ENCODE measurements at regions not wholly inside any gene's neighbourhood (a gene's known extent, or its start where the extent isn't known, plus 50 kb on each side); places are given as distances from the start of the nearest gene placed in this dataset.

DNA sequence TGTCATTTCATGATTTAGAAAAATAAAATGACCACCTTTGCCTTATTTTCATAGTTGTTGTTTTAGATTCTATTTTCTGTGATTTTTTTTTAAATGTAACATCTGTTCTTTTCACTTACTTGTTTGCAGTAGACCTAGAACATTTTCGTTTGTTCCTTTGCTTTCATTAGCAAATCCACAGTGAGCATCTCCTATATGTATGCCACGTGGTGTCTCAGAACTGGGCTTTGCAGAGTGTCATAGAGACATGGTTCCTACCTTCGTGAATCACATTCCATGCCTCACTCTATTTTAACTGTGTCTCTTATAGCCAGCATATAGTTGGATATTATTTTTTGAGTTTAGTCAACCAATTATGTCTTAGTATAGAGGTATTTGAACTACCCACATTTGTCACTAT, 118.2 kb downstream of the KLF13 start:
- no peaks in the 10 kb centered on the region for H3K27me3 Mint-ChIP-seq (ENCODE audit: low read depth)
- H3K36me3 Mint-ChIP-seq (ENCODE audit: low read depth), result peaks cover 3% of the 10 kb centered on the region
- no peak for DNase-seq (ENCODE audit: low spot score)
- no peak overlapping the region for H3K4me3 Mint-ChIP-seq
- peaks cover 34% of the 10 kb centered on the region for H3K4me1 Mint-ChIP-seq (ENCODE audit: low read depth)
- H3K9me3 Mint-ChIP-seq, result no peaks in the 10 kb centered on the region
- H3K27ac Mint-ChIP-seq, result no peak overlapping the region

DNA sequence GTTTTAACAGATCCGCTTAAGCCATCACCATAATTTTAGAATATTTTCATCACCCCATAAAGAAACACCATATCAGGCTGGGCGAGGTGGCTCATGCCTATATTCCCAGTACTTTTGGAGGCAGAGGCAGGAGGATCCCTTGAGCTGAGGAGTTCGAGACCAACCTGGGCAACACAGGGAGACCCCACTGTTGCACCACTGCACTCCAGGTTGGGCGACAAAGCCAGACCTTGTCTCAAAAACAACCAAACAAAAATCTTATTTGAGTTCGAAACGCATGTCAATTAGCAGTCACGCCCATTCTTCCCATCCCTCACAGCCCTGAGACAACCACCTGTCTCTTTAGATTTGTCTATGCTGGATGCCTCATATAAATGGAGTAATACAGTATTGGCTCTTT, 119.9 kb downstream of the KLF13 start:
- peaks cover 30% of the 10 kb centered on the region for H3K4me1 Mint-ChIP-seq (ENCODE audit: low read depth)
- no peaks in the 10 kb centered on the region for H3K9me3 Mint-ChIP-seq
- no peak for DNase-seq (ENCODE audit: low spot score)
- peaks cover 3% of the 10 kb centered on the region for H3K36me3 Mint-ChIP-seq (ENCODE audit: low read depth)
- no peak overlapping the region for H3K27ac Mint-ChIP-seq
- H3K4me3 Mint-ChIP-seq, result no peak overlapping the region
- no peaks in the 10 kb centered on the region for H3K27me3 Mint-ChIP-seq (ENCODE audit: low read depth)

DNA sequence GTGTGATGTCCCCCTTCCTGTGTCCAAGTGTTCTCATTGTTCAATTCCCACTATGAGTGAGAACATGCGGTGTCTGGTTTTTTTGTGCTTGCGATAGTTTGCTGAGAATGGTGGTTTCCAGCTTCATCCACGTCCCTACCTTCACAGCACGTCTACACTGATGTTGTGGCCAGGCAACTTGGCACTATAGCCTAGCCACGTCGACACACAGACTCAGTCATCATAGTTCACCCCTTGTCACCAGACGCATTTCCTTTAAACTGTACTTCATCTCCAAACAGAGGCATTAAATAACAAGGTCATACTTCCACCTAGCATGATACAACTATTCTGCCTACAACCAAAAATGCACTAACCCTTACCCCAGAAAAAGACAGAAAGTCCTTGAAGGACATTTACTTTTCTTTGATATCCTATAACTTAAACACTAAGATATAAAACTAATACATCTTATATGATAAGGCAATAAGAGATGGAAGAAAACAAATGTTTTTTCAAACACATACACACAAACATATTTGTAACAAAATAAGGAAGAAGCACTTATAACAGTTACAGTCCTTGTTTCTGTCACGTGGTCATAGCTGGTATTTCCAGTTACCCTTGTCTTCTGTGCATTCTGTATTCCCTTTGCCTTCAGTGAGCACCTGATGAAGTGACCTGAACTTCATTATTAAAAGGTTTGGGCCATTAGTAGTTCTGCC, 121.4 kb downstream of the KLF13 start:
- H3K36me3 Mint-ChIP-seq (ENCODE audit: low read depth), result peaks cover 3% of the 10 kb centered on the region
- DNase-seq (ENCODE audit: low spot score), result no peak
- H3K4me3 Mint-ChIP-seq, result no peak overlapping the region
- H3K27me3 Mint-ChIP-seq (ENCODE audit: low read depth), result no peaks in the 10 kb centered on the region
- H3K9me3 Mint-ChIP-seq, result no peaks in the 10 kb centered on the region
- peaks cover 17% of the 10 kb centered on the region for H3K4me1 Mint-ChIP-seq (ENCODE audit: low read depth)
- no peak overlapping the region for H3K27ac Mint-ChIP-seq

DNA sequence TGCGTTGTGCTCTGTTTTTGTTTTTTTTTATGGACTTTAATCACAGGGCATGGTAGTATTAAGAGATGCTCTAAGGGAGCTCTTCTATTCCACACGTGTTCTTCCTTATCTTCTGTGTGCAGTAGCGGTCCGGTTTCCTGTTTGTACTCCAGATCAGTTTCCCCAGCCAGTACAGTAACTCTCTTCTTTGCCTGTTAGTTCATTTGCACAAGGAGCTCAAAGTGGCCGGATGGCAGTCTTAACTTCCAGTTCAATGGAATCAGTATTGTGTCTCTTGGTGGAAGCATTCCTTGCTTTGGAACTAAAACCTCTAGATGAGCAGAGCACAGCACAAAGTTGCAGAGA, 122.0 kb downstream of the KLF13 start:
- Mint-ChIP-seq H3K36me3 (ENCODE audit: low read depth) (peaks cover 3% of the 10 kb centered on the region), H3K4me3 (peak overlapping the region; percentile 11), H3K27me3 (ENCODE audit: low read depth) (no peaks in the 10 kb centered on the region), H3K4me1 (ENCODE audit: low read depth) (peaks cover 17% of the 10 kb centered on the region), H3K9me3 (no peaks in the 10 kb centered on the region), H3K27ac (no peak overlapping the region)
- DNase-seq (ENCODE audit: low spot score), result no peak

DNA sequence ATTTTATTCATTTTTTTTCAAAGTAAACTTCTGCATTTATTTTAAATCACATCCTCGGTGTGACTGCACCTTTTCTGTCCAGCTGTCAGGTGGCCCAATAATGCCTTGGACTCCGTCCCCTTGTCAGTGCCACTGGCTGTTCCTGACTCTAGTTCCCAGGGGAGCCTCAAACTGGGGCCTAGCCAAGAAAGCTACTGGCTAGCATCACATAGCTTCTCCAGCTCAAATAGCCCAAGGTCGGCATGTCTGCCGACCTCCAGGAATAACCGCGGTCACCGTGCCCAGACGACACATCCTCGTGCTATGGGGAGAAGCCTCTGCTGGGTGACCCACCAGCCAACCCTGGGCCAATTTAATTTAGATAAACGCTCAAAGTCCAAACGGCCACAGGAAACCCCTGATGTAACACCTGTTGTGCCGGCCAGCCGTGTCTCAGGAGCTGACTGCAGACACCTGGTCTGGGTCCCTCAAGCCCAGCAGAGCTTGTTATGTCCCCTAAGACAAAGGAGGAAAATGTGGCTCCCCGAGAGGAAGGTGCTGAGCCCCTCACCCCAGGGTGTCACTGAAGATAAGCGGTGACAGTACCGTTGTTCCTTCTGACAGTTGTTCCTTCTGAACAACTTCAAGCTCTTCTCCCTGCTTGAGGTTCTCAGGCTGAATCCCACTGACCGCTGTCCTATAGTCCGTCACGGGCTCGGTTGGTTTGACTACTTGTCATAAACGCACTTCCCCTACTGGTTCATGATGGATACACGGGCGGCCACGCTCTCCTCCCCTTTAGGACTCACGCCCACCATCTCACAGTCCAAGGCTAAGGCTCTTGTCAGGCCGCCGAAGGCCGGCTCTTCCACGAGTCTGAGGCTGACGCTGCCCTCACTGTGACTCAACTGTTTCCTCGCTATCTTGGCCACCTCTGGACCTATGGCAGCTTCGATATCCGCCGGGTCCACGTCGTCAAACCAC, 126.2 kb downstream of the KLF13 start:
- no peak overlapping the region for H3K27ac Mint-ChIP-seq
- no peak for DNase-seq (ENCODE audit: low spot score)
- H3K4me1 Mint-ChIP-seq (ENCODE audit: low read depth), result peaks cover 13% of the 10 kb centered on the region
- peaks cover 12% of the 10 kb centered on the region for H3K9me3 Mint-ChIP-seq
- H3K27me3 Mint-ChIP-seq (ENCODE audit: low read depth), result no peaks in the 10 kb centered on the region
- no peak overlapping the region for H3K4me3 Mint-ChIP-seq
- H3K36me3 Mint-ChIP-seq (ENCODE audit: low read depth), result peaks cover 10% of the 10 kb centered on the region

DNA sequence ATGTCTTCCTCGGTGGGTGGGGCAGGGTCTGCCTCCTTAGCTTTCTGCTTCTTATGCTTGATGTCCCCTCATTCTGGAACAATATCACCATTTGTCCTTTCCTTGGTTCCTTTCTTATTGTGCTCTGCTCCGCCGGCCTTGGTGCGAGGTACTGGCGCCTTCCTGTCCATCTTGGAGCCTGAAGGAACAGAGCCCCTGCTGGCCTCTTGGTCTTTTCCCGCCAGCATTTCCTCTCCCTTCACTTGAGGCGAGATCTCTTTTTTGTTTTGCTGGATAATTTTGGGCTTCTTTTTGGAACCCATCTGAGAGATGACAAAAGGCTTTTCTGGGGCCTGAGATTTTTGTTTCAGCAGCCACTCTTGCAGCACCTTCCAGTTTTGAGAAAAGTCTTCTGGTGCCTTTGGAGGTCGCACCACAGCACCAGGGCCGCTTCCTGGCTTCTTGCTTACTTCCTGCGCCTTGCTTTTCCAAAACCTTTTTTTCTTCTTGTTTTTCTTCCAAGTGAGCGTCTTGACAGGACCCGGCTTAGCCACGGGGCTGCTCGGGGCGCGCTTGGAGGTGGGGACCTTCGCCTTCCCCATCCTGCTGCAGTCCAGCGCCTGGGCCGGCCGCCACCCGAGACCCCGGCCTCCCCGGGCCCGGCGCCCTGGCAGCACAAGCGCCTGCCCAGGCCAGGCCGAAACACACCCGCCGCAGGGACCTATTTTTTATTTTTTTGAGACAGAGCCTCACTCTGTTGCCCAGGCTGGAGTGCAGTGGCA, 127.1 kb downstream of the KLF13 start:
- H3K27ac Mint-ChIP-seq, result no peak overlapping the region
- peaks cover 12% of the 10 kb centered on the region for H3K9me3 Mint-ChIP-seq
- no peaks in the 10 kb centered on the region for H3K27me3 Mint-ChIP-seq (ENCODE audit: low read depth)
- H3K36me3 Mint-ChIP-seq (ENCODE audit: low read depth), result peaks cover 7% of the 10 kb centered on the region
- DNase-seq (ENCODE audit: low spot score), result no peak
- no peak overlapping the region for H3K4me3 Mint-ChIP-seq
- H3K4me1 Mint-ChIP-seq (ENCODE audit: low read depth), result peaks cover 7% of the 10 kb centered on the region

DNA sequence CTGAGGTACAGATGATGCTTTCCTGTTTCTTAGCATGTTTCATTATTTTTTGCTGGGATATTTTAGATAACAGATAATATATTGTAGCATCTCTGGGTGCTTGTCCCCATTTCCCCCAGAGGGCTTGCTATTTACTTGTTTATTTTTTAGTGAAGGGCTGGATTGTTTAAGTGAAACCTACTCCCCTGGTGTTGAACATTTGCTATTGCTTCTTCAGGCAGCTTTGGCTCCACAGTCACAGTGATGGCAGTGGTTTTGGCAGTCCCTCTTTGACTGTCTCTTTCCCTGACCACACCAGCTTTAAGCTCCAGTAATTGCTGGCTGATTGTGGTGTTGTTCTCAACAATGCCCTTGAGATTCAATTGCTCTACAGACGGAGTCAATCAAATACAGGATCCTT, 128.9 kb downstream of the KLF13 start:
- no peak overlapping the region for H3K27ac Mint-ChIP-seq
- no peak overlapping the region for H3K4me3 Mint-ChIP-seq
- peaks cover 12% of the 10 kb centered on the region for H3K9me3 Mint-ChIP-seq
- H3K27me3 Mint-ChIP-seq (ENCODE audit: low read depth), result no peaks in the 10 kb centered on the region
- peaks cover 7% of the 10 kb centered on the region for H3K36me3 Mint-ChIP-seq (ENCODE audit: low read depth)
- H3K4me1 Mint-ChIP-seq (ENCODE audit: low read depth), result peaks cover 16% of the 10 kb centered on the region
- no peak for DNase-seq (ENCODE audit: low spot score)

DNA sequence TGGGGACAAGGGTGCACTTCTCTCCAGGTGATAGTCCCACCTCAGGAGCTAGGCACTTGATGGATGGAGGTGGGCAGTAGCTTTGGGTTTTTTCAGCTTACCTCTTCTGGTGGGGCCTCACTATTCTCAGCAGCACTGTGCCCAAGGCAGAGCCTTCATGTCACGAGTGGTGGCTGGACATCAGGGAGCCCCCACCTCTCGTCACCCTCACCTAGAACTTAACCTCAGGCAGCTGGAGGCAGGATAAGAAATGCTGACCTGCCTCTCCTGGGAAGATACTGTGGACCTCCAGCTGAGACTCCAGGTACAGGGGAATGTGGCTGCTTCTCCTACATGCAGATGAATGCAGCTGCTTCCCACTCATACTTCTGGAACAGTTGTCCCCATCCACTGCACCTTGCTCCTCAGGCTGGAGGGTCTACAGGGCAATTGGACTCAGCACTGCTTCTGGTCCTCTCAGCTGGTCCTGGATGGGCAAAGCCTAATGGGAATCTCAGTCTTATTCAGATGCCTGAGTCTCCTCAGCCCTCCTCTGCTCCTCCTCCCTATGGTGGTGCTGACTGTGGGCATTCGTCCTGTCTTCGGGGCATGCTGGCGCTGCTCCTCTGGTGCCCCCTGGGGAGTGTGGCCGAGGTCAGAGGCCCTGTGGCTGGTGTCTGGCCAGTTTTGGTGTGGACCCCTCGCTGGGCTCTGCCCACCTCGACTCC, 129.9 kb downstream of the KLF13 start:
- H3K9me3 Mint-ChIP-seq, result peaks cover 12% of the 10 kb centered on the region
- H3K36me3 Mint-ChIP-seq (ENCODE audit: low read depth), result peaks cover 7% of the 10 kb centered on the region
- H3K4me1 Mint-ChIP-seq (ENCODE audit: low read depth), result peaks cover 18% of the 10 kb centered on the region
- H3K4me3 Mint-ChIP-seq, result no peak overlapping the region
- no peak overlapping the region for H3K27ac Mint-ChIP-seq
- no peaks in the 10 kb centered on the region for H3K27me3 Mint-ChIP-seq (ENCODE audit: low read depth)
- DNase-seq (ENCODE audit: low spot score), result no peak

DNA sequence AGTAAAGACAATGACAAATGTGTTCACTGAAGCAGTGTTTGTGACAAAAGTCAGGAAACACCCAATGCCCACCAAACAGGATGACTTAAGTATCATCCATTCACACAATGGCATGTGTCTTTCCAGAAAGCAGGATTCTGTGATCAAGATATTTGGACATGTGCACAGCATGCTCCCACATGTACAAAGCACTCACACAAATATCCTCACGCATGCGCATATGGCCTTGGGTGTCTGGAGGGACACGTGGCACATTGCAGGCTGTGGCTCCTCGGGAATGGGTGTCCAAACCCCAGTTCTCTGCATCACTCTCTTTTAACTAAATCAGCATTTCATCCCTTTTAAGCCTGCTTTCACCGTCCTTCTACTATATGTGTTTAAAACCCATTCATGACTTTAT, 130.5 kb downstream of the KLF13 start:
- Mint-ChIP-seq H3K27me3 (ENCODE audit: low read depth) (no peaks in the 10 kb centered on the region), H3K4me3 (no peak overlapping the region), H3K9me3 (peaks cover 12% of the 10 kb centered on the region), H3K4me1 (ENCODE audit: low read depth) (peaks cover 18% of the 10 kb centered on the region), H3K27ac (no peak overlapping the region), H3K36me3 (ENCODE audit: low read depth) (peaks cover 7% of the 10 kb centered on the region)
- DNase-seq (ENCODE audit: low spot score), result no peak

DNA sequence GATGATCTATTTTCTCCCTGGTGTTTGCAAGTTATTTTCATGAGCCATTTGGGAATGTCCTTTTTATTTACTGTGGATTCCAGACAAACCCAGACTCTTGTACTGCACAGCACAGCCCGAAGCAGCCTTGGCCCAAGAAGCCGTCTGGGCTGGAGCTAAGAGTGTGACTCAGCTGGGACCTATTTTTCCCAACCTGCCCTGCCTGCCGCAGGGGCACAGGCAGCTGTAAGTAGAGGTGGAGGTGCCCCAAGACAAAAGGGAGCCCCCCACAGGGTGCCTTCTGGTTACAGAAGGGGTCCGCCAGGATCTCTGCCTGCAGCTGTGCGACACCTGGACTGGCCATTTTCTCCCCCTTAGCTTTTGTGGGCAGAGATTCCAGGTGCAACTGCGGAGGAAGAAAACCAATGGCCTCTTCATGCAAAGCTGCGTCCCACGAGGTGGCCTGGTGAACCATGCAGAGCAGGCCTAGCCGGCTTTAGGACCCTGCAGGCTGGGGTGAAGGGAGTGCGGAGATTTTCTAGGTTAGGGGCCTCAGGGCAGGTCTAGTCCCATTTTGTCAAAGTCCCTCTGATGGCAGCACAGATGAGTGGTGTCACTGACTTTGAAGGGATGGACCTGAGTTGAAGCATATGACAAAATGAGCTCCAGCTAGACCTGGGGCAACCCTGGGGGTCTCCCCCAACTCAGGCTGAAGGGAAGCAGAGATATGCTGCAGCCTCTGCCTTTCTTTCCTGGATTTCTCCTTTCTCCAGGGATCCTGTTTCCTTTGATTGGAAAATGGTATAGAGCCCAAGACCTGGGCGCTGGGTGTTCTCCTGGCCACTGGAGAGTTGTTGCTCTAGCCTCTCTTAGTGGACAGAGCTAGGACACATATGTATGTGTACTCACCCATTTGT, 131.2 kb downstream of the KLF13 start:
- no peak overlapping the region for H3K4me3 Mint-ChIP-seq
- H3K36me3 Mint-ChIP-seq (ENCODE audit: low read depth), result peaks cover 7% of the 10 kb centered on the region
- H3K27ac Mint-ChIP-seq, result no peak overlapping the region
- H3K27me3 Mint-ChIP-seq (ENCODE audit: low read depth), result no peaks in the 10 kb centered on the region
- no peak for DNase-seq (ENCODE audit: low spot score)
- peaks cover 18% of the 10 kb centered on the region for H3K4me1 Mint-ChIP-seq (ENCODE audit: low read depth)
- H3K9me3 Mint-ChIP-seq, result peaks cover 12% of the 10 kb centered on the region

DNA sequence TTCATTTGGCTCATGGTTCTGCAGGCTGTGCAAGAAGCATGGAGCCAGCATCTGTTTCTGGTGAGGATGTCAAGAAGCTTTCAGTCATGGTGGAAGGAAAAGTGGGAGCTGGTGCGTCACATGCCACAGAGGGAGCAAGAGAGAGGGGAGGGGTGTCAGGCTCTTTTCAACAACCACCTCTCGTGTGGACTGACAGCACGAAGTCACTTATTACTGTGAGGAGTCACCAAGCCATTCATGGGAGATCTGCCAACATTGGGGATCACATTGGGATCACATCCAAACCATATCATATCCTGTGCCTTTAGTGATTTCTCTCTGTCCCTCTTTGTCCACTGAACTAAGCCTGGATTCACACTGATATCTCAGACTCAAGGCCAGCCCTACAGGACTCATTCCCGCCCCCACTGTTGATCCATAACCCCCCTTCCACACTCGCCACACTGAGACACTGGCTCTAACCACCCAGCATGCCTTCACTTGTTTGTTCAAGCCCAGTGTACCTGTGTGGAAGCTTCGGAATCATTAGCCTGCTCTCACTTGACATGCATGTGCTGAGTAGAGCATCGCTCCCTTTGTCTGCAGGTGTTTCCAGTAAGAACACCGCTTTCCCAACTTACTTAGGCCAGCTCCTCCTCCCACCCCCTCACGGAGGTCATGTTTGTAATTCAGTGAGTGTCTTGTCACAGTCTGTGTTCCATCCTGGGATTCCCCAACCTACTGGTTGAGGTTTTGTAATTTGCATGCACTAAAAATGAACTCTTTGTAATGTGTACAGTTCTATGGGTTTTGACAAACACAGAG, 132.2 kb downstream of the KLF13 start:
- Mint-ChIP-seq H3K4me1 (ENCODE audit: low read depth) (peaks cover 18% of the 10 kb centered on the region), H3K27me3 (ENCODE audit: low read depth) (no peaks in the 10 kb centered on the region), H3K9me3 (peaks cover 12% of the 10 kb centered on the region), H3K27ac (peak overlapping the region; percentile 62), H3K36me3 (ENCODE audit: low read depth) (peaks cover 7% of the 10 kb centered on the region), H3K4me3 (peak overlapping the region; percentile 9)
- peak; percentile 76 for DNase-seq (ENCODE audit: low spot score)

DNA sequence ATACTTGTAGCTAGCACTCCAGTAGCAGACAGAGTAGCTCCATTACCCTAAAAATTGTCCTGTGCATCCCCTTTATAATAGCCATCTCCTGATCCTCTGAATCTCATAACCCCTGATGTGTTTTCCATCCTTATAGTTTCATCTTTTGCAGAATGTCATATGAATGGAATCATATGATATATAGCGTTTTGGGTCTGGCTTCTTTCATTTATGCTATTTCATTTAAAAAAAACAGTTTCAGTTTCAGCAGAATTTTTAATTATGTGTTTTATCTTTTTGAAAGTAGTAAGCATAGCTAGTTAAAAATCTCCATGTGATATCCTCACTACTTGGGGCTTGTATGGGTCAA, 132.7 kb downstream of the KLF13 start:
- H3K36me3 Mint-ChIP-seq (ENCODE audit: low read depth), result peaks cover 7% of the 10 kb centered on the region
- peaks cover 18% of the 10 kb centered on the region for H3K4me1 Mint-ChIP-seq (ENCODE audit: low read depth)
- peaks cover 12% of the 10 kb centered on the region for H3K9me3 Mint-ChIP-seq
- peak overlapping the region; percentile 62 for H3K27ac Mint-ChIP-seq
- no peak for DNase-seq (ENCODE audit: low spot score)
- H3K27me3 Mint-ChIP-seq (ENCODE audit: low read depth), result no peaks in the 10 kb centered on the region
- peak overlapping the region; percentile 9 for H3K4me3 Mint-ChIP-seq

Data from T-helper 2 cell treated with Interferon-gamma antibody and Interleukin-4, amounts not matched to agents 5 μg/mL and 100 μg/mL, for 36 hours (primary cell).